ENCODE measurements at regions not wholly inside any gene's neighbourhood (a gene's known extent, or its start where the extent isn't known, plus 50 kb on each side); places are given as distances from the start of the nearest gene placed in this dataset.

GRCh38 chr2:216571909-216572513 lies 61.2 kb upstream of the IGFBP2 start:
- H3K4me1 ChIP-seq (replicated peaks in 1 of 2; ENCODE audit: control insufficient read depth in 2 of 2, insufficient read depth in 2 of 2, low read length in 2 of 2): no peaks in the 10 kb centered on the region
- H3K9me3 ChIP-seq (replicated peaks; ENCODE audit: control insufficient read depth, insufficient read depth, low read depth, low read length): no peaks in the 10 kb centered on the region
- no peak for TF ChIP-seq TFE3 (CRISPR knock-in tag; IDR thresholded peaks at IDR 0.05)
- TF ChIP-seq POLR2A (conservative IDR thresholded peaks at IDR 0.05): no peak
- no peak for TF ChIP-seq RFX1 (IDR thresholded peaks at IDR 0.05)
- TF ChIP-seq MAFK (IDR thresholded peaks at IDR 0.05; ENCODE audit: low read length): no peak
- TF ChIP-seq ZNF316 (IDR thresholded peaks at IDR 0.05): peak; percentile 22; the same call in 1 of the 2 replicates
- no peak for TF ChIP-seq PREB (CRISPR knock-in tag; IDR thresholded peaks at IDR 0.05)
- TF ChIP-seq ELK3 (CRISPR knock-in tag; IDR thresholded peaks at IDR 0.05): no peak
- no peak for TF ChIP-seq DNMT1 (IDR thresholded peaks at IDR 0.05)
- TF ChIP-seq STAT5B (CRISPR knock-in tag; IDR thresholded peaks at IDR 0.05): no peak
- no peaks in the 10 kb centered on the region for H4K20me1 ChIP-seq (replicated peaks; ENCODE audit: control insufficient read depth, insufficient read depth, low read length)
- no peak overlapping the region for H2AFZ ChIP-seq (ENCODE audit: low read depth, low read length)
- H3K9me1 ChIP-seq (ENCODE audit: control insufficient read depth, insufficient read depth, low read length): no peaks in the 10 kb centered on the region
- intact Hi-C loops (cut with micrococcal nuclease): no loop called here
- in situ Hi-C loops (cut with MboI): no loop called here
- DNase-seq (ENCODE audit: extremely low read depth in 1 of 4, low spot score in 3 of 4): no peak
- no peak overlapping the region for H3K9ac ChIP-seq (ENCODE audit: insufficient read depth in 1 of 2, low read depth in 2 of 2, low read length in 2 of 2)
- ATAC-seq: no peak
- POLR2A ChIA-PET: no interaction called here
- no peak for FAIRE-seq
- no peaks in the 10 kb centered on the region for H3K36me3 ChIP-seq (ENCODE audit: control insufficient read depth, insufficient read depth, low read length)
- H3K79me2 ChIP-seq (ENCODE audit: control insufficient read depth, insufficient read depth, low read length): no peaks in the 10 kb centered on the region
- peaks cover 0 to 10% of the 10 kb centered on the region in 2 experiments; a peak in 2 of 5 replicates for H3K27me3 ChIP-seq (ENCODE audit: control insufficient read depth in 2 of 2, insufficient read depth in 2 of 2, low read length in 2 of 2)
- CTCF ChIA-PET (ENCODE audit: low intra/inter-chr PET ratio): no interaction called here
- H3K4me2 ChIP-seq (ENCODE audit: insufficient read depth, low read length): no peak overlapping the region
- H3K4me3 ChIP-seq: no peak overlapping the region
- WGBS (ENCODE audit: insufficient coverage, low coverage, missing lambda C conversion rate): 3% methylated on average over 4 of the region's 4 CpGs
- no TSS peak for BruUV-seq (replicated peaks)
- H3K27ac ChIP-seq (ENCODE audit: extremely low read depth, low read depth, low read length): no peak overlapping the region
